H9 (cell line): ENCODE measurements at regions not wholly inside any gene's neighbourhood (a gene's known extent, or its start where the extent isn't known, plus 50 kb on each side); places are given as distances from the start of the nearest gene placed in this dataset.

Experiments
- DNase-seq: peaks from one replicate; pipeline ENCODE4 v3.0.0-alpha.2; 2017
- H2AFZ ChIP-seq: one replicate; pipeline ENCODE4 v1.6.1; 2013; ENCODE audit warnings: mild to moderate bottlenecking, low read length, control low read depth, moderate library complexity
- H2AK5ac ChIP-seq: 2 replicates; pipeline ENCODE4 v1.6.1; 2013; ENCODE audit warnings: low read length, control low read depth, mixed read lengths; ENCODE audit not compliant: insufficient read length
- H2BK120ac ChIP-seq: one replicate; pipeline ENCODE4 v1.6.1; 2013; ENCODE audit warnings: low read depth, mild to moderate bottlenecking, low read length, control low read depth, inconsistent platforms; ENCODE audit not compliant: poor library complexity, severe bottlenecking
- H2BK12ac ChIP-seq: 2 replicates; pipeline ENCODE4 v1.6.1; 2013; ENCODE audit warnings: low read length, control low read depth, mixed read lengths, low read depth; ENCODE audit not compliant: insufficient read length
- H2BK15ac ChIP-seq: 2 replicates; pipeline ENCODE4 v1.6.1; 2013; ENCODE audit warnings: low read depth, low read length, control low read depth
- H2BK20ac ChIP-seq: one replicate; pipeline ENCODE4 v1.6.1; 2013; ENCODE audit warnings: low read depth, mild to moderate bottlenecking, low read length, control low read depth, inconsistent platforms; ENCODE audit not compliant: poor library complexity, severe bottlenecking
- H2BK5ac ChIP-seq: 2 replicates; pipeline ENCODE4 v1.6.1; 2013; ENCODE audit warnings: low read length, control low read depth, mixed read lengths; ENCODE audit not compliant: insufficient read length
- H3K14ac ChIP-seq: 2 replicates; pipeline ENCODE4 v1.6.1; 2013; ENCODE audit warnings: low read length, control low read depth; ENCODE audit not compliant: insufficient read depth
- H3K18ac ChIP-seq: 2 replicates; pipeline ENCODE4 v1.6.1; 2013; ENCODE audit warnings: low read depth, mild to moderate bottlenecking, mixed read lengths, low read length, control low read depth; ENCODE audit not compliant: insufficient read length
- H3K23ac ChIP-seq: 2 replicates; pipeline ENCODE4 v1.6.1; 2013; ENCODE audit warnings: low read length, control low read depth, mixed read lengths, low read depth; ENCODE audit not compliant: insufficient read length
- H3K23me2 ChIP-seq: 2 replicates; pipeline ENCODE4 v1.6.1; 2013; ENCODE audit warnings: low read depth, mild to moderate bottlenecking, mixed read lengths, low read length, control low read depth; ENCODE audit not compliant: insufficient read length, poor library complexity, severe bottlenecking
- H3K27ac ChIP-seq: 2 replicates; pipeline ENCODE4 v1.5.1; 2013; ENCODE audit warnings: low read length, control low read depth, mixed read lengths, low read depth; ENCODE audit not compliant: insufficient read length
- H3K27me3 ChIP-seq: 2 replicates; pipeline ENCODE4 v1.6.1; 2013; ENCODE audit warnings: low read length, control low read depth, inconsistent platforms; ENCODE audit not compliant: insufficient read depth
- H3K4ac ChIP-seq: 2 replicates; pipeline ENCODE4 v1.6.1; 2013; ENCODE audit warnings: low read depth, mild to moderate bottlenecking, control low read depth, inconsistent platforms, low read length, moderate library complexity
- H3K4me1 ChIP-seq: 2 replicates; pipeline ENCODE4 v1.6.1; 2013; ENCODE audit warnings: low read length, control low read depth, inconsistent platforms; ENCODE audit not compliant: insufficient read depth
- H3K4me2 ChIP-seq: 2 replicates; pipeline ENCODE4 v1.6.1; 2013; ENCODE audit warnings: low read length, control low read depth, mixed read lengths; ENCODE audit not compliant: insufficient read length, insufficient read depth
- H3K56ac ChIP-seq: 2 replicates; pipeline ENCODE4 v1.6.1; 2013; ENCODE audit warnings: low read depth, mild to moderate bottlenecking, mixed read lengths, low read length, control low read depth; ENCODE audit not compliant: insufficient read length
- H3K79me1 ChIP-seq: 2 replicates; pipeline ENCODE4 v1.6.1; 2013; ENCODE audit warnings: low read depth, mild to moderate bottlenecking, moderate library complexity, low read length, control low read depth, inconsistent platforms; ENCODE audit not compliant: insufficient read depth, poor library complexity, severe bottlenecking
- H3K79me2 ChIP-seq: 2 replicates; pipeline ENCODE4 v1.6.1; 2013; ENCODE audit warnings: low read length, control low read depth, inconsistent platforms; ENCODE audit not compliant: insufficient read depth
- H3K9ac ChIP-seq: 2 replicates; pipeline ENCODE4 v1.6.1; 2013; ENCODE audit warnings: low read length, control low read depth, mixed read lengths; ENCODE audit not compliant: insufficient read length; ENCODE audit errors: extremely low read depth
- H3K9me3 ChIP-seq: one replicate; pipeline ENCODE4 v1.6.1; 2013; ENCODE audit warnings: low read depth, low read length, inconsistent platforms; ENCODE audit not compliant: control insufficient read depth
- H3T11ph ChIP-seq: one replicate; pipeline ENCODE4 v1.6.1; 2013; ENCODE audit warnings: mild to moderate bottlenecking, low read length, control low read depth, inconsistent platforms
- H4K20me1 ChIP-seq: one replicate; pipeline ENCODE4 v1.6.1; 2013; ENCODE audit not compliant: control insufficient read depth, insufficient read length, insufficient read depth
- H4K5ac ChIP-seq: 2 replicates; pipeline ENCODE4 v1.6.1; 2013; ENCODE audit warnings: low read depth, mild to moderate bottlenecking, mixed read lengths, low read length, control low read depth; ENCODE audit not compliant: insufficient read length
- H4K8ac ChIP-seq: replicated peaks from 2 replicates; pipeline ENCODE4 v1.6.1; 2013; ENCODE audit warnings: low read length, control low read depth, mixed read lengths, low read depth; ENCODE audit not compliant: insufficient read length
- H4K91ac ChIP-seq: 2 replicates; pipeline ENCODE4 v1.6.1; 2013; ENCODE audit warnings: low read depth, mild to moderate bottlenecking, moderate library complexity, mixed read lengths, low read length, control low read depth; ENCODE audit not compliant: insufficient read length
- H3K27ac Mint-ChIP-seq, 3 experiments: 2 replicates in 2 of 3; 3 replicates in 1 of 3; pipeline ENCODE4 v1.8.0; 2020 to 2021; ENCODE audit warnings: mixed read lengths in 3 of 3, mild to moderate bottlenecking in 1 of 3, moderate library complexity in 1 of 3
- H3K27me3 Mint-ChIP-seq: 2 replicates; pipeline ENCODE4 v1.8.0; 2021; ENCODE audit warnings: low read depth, mild to moderate bottlenecking, moderate library complexity, mixed read lengths
- H3K36me3 Mint-ChIP-seq, 3 experiments: 2 replicates in 2 of 3; 3 replicates in 1 of 3; pipeline ENCODE4 v1.8.0; 2020 to 2021; ENCODE audit warnings: low read depth in 3 of 3, mixed read lengths in 3 of 3; ENCODE audit not compliant: insufficient read depth in 1 of 3
- H3K4me1 Mint-ChIP-seq, 2 experiments: 2 replicates each; pipeline ENCODE4 v1.8.0; 2020; ENCODE audit warnings: mixed read lengths in 2 of 2
- H3K4me3 Mint-ChIP-seq, 2 experiments: 2 replicates in 1 of 2; 3 replicates in 1 of 2; pipeline ENCODE4 v1.8.0; 2020 to 2021; ENCODE audit warnings: mild to moderate bottlenecking in 2 of 2, mixed read lengths in 2 of 2, moderate library complexity in 1 of 2
- H3K9me3 Mint-ChIP-seq, 2 experiments: 2 replicates in 1 of 2; 3 replicates in 1 of 2; pipeline ENCODE4 v1.8.0; 2020; ENCODE audit warnings: mild to moderate bottlenecking in 2 of 2, mixed read lengths in 2 of 2, moderate library complexity in 1 of 2
- TF ChIP-seq, protein P1 (sequence below): fragments of 200-600 bp; sonication (generic); conservative IDR thresholded peaks from 3 replicates; pipeline ENCODE4 v1.8.0; 2021; ENCODE audit warnings: antibody characterized with exemption, mild to moderate bottlenecking

DNA sequence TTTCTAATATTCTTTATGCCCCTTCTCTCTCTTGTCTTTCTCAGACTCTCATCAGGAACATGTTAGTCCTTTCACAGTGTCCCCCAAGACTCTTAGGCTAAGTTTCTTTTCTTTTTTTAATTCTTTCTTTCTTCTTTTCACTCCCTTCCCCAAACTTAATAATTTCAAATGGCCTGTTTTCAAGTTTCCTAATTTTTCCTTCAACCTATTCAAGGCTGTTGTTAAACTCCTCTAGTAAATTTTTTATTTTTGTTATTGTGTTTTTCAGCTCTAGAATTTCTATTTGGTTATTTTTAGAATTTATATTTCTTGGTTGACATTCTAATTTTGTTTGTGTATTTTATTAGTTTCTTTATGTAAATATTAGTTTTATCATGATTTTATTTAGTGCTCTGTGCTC, 236.6 kb upstream of the GYPC start:
- no peak overlapping the region for H3K4me3 Mint-ChIP-seq
- H3K9me3 Mint-ChIP-seq = peaks cover 15 to 19% of the 10 kb centered on the region in 2 experiments

More for the DNA sequence above, 236.6 kb upstream of the GYPC start:
- H4K91ac ChIP-seq = no peak overlapping the region
- H3K23ac ChIP-seq = no peak overlapping the region
- H2BK20ac ChIP-seq = no peak overlapping the region
- H4K5ac ChIP-seq = no peak overlapping the region
- no peak overlapping the region for H2AK5ac ChIP-seq
- H3K18ac ChIP-seq = no peak overlapping the region
- no peak overlapping the region for H3K14ac ChIP-seq
- no peak overlapping the region for H3K27ac Mint-ChIP-seq
- no peak overlapping the region for H2AFZ ChIP-seq
- peaks cover 2% of the 10 kb centered on the region; the same call in 1 of the 2 replicates for H3K27me3 Mint-ChIP-seq
- H3K36me3 Mint-ChIP-seq = peaks cover 0 to 5% (median 2%) of the 10 kb centered on the region in 3 experiments; a peak in 5 of 7 replicates
- no peaks in the 10 kb centered on the region for H3K4me1 Mint-ChIP-seq
- H4K20me1 ChIP-seq = no peaks in the 10 kb centered on the region
- H3K23me2 ChIP-seq = no peaks in the 10 kb centered on the region
- H2BK12ac ChIP-seq = no peak overlapping the region
- H3K9ac ChIP-seq = no peak overlapping the region
- H3K4me2 ChIP-seq = no peak overlapping the region
- H2BK5ac ChIP-seq = no peak overlapping the region
- TF ChIP-seq, protein P1, sequence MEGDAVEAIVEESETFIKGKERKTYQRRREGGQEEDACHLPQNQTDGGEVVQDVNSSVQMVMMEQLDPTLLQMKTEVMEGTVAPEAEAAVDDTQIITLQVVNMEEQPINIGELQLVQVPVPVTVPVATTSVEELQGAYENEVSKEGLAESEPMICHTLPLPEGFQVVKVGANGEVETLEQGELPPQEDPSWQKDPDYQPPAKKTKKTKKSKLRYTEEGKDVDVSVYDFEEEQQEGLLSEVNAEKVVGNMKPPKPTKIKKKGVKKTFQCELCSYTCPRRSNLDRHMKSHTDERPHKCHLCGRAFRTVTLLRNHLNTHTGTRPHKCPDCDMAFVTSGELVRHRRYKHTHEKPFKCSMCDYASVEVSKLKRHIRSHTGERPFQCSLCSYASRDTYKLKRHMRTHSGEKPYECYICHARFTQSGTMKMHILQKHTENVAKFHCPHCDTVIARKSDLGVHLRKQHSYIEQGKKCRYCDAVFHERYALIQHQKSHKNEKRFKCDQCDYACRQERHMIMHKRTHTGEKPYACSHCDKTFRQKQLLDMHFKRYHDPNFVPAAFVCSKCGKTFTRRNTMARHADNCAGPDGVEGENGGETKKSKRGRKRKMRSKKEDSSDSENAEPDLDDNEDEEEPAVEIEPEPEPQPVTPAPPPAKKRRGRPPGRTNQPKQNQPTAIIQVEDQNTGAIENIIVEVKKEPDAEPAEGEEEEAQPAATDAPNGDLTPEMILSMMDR = no peak
- H3K4ac ChIP-seq = no peak overlapping the region
- no peaks in the 10 kb centered on the region for H3K79me1 ChIP-seq
- no peak overlapping the region for H4K8ac ChIP-seq
- no peaks in the 10 kb centered on the region for H3K27me3 ChIP-seq
- no peak overlapping the region for H2BK15ac ChIP-seq
- H3K79me2 ChIP-seq = no peaks in the 10 kb centered on the region
- H3K56ac ChIP-seq = no peak overlapping the region
- no peak overlapping the region for H2BK120ac ChIP-seq
- DNase-seq = no peak
- no peak overlapping the region for H3T11ph ChIP-seq
- H3K27ac ChIP-seq = no peak overlapping the region
- H3K9me3 ChIP-seq = no peaks in the 10 kb centered on the region
- no peaks in the 10 kb centered on the region for H3K4me1 ChIP-seq
